GM15510 (cell line): ENCODE measurements at regions not wholly inside any gene's neighbourhood (a gene's known extent, or its start where the extent isn't known, plus 50 kb on each side); places are given as distances from the start of the nearest gene placed in this dataset.

ENCODE experiments used
- POLR2A ChIP-seq: IDR thresholded peaks from 3 replicates; pipeline ENCODE4 v1.6.1; 2011; ENCODE audit warnings: borderline replicate concordance; ENCODE audit not compliant: insufficient read length; ENCODE audit errors: extremely low read depth

GRCh38 chr6:25042984-25043725, 107.4 kb upstream of the RIPOR2 start:
- no peak for TF ChIP-seq POLR2A

GRCh38 chr6:25043892-25044291, 108.1 kb upstream of the RIPOR2 start:
- no peak for TF ChIP-seq POLR2A

GRCh38 chr6:25046942-25047341, 111.2 kb upstream of the RIPOR2 start:
- no peak for TF ChIP-seq POLR2A

GRCh38 chr6:25050356-25050755, 114.6 kb upstream of the RIPOR2 start:
- no peak for TF ChIP-seq POLR2A

GRCh38 chr6:25051083-25051482, 115.3 kb upstream of the RIPOR2 start:
- no peak for TF ChIP-seq POLR2A

GRCh38 chr6:25052181-25052580, 116.4 kb upstream of the RIPOR2 start:
- no peak for TF ChIP-seq POLR2A

DNA sequence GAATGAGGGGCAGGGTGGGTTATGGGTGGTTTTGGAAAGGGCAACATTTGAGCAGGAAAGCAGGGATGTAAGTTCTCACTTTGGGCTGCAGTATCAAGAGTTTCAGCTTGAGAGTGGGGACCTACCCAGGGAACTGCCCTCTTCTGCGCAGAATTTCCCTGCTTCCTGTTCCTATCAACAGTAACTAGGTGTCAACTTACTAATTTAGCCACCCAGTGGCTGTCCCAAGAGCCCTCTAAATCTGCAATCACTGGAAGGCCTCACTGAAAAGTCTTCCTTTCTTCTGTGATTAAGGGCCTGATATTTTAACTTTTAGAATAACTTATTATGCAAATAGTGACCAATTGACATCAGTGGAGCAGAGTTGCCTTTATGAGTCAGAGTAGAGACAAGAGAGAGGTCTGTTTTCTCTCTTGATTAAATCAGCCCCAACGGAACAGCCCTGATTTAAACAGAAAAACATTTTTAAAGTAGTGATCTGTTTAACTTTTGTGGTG, 118.2 kb upstream of the RIPOR2 start:
- TF ChIP-seq POLR2A: no peak

GRCh38 chr6:25054469-25054868, 118.7 kb upstream of the RIPOR2 start:
- TF ChIP-seq POLR2A: no peak

GRCh38 chr6:25056130-25056529, 120.4 kb upstream of the RIPOR2 start:
- no peak for TF ChIP-seq POLR2A

DNA sequence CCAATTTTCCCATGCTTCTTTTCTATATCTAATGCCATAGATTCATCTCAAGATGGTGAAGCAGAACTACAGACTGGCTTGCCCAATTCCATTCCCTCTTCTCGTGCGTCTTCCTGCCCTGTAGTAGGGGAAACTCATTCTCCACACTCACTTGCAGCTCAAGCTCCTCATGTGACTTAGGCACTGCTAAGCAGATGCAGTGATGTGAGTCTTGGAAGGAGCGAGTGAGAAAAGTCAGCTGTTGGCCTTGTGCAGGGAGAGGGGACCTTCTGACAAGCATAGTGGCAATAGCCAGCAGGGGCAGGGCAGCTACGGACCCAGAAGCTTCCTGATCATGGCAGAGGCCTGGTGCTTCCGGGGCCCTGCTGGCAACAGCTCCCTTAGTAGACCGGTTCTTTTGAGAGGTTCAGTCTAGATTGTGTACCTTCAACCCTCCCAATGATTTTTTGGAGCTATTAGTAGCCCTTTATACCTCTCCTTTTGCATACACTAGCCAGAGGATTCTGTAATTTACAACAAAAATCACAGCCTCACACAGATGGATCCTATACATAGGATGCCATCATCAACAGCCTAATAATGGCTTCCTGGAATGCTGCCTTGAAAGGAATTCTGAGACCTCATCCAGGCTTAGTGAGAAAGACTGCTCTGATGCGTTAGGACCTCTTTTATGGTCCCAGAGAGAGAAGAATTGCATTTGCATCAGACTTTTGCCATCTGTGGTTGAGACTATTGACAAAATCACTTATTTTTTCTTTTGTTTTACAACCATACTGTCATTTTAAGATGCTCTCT, 121.5 kb upstream of the RIPOR2 start:
- TF ChIP-seq POLR2A: no peak

- TF ChIP-seq POLR2A: no peak
Measured at GRCh38 chr6:25058441-25058840, 122.7 kb upstream of the RIPOR2 start.

DNA sequence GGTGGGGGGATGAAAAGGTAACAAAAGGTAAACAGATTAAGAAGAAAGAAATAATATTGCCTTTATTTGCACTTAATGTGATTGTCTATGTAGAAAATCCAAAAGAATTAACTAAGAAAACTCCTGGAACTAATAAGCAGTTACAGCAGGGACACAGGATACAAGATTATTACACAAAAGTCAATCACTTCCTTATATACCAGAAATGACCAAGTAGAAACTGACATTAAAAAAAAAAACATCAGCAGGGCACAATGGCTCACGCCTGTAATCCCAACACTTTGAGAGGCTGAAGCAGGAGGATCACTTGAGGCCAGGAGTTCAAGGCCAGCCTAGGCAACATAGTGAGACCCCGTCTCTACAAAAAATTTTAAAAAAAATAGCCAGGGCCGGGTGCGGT, 123.2 kb upstream of the RIPOR2 start:
- TF ChIP-seq POLR2A: no peak

DNA sequence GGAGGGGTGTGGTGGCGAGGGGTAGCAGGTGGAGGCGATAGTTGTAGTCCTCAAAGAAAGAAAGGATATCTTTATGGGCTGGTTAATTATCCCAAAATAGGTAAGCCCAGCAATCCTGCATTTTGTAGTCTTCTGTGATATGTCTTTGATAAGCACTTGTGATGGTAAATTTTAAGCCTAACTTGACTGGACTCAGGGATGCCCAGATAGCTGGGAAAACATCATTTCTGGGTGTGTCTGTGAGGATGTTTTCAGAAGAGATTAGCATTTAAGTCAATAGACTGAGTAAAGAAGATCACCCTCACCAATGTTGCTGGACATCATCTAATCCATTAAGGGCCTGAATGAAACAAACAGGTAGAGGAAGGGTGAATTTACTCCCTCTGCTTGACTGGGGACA, 124.8 kb upstream of the RIPOR2 start:
- no peak for TF ChIP-seq POLR2A

- no peak for TF ChIP-seq POLR2A
Measured at GRCh38 chr6:25061289-25061936, 125.7 kb upstream of the RIPOR2 start.

DNA sequence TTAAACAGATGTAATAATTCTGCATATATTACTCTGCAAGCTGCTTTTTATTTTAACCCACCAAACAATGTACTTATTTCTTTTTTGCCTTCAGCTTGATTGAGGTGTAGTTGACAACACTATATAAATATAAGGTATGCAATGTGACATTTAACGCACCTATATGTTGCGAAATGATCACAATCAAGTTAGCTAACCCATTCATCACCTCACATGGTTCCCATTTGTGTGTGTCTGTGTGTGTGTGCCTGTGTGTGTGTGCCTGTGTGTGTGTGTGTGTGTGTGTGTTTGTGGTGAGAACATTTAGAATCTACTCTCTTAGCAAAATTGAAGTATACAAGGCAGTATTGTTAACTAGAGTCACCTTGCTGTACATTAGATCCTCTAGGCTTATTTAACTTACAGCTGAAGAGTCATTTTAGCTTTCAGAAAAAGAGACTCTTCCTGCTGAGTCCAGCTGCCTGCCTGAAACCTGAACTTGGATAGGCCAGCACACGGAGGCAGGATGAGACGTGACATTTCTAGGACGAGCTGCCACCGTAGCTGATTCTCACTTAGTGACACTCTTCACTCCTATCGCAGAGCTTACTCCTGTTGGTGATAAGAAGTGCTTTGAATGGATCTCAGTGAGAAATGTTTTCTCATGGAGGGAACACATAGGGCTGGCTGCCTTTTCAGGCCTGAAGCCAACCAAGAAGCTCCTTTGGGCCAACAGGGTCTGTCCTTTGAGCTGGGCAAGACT, 126.5 kb upstream of the RIPOR2 start:
- TF ChIP-seq POLR2A: no peak
